SU-DHL-6 (cell line): ENCODE measurements at regions not wholly inside any gene's neighbourhood (a gene's known extent, or its start where the extent isn't known, plus 50 kb on each side); places are given as distances from the start of the nearest gene placed in this dataset.

Experiments
- EZH2phosphoT487 ChIP-seq: fragments of 200-600 bp; sonication (generic), shearing (Covaris generic); conservative IDR thresholded peaks from 2 replicates; pipeline ENCODE4 v1.6.1; 2018; ENCODE audit warnings: mild to moderate bottlenecking, antibody characterized with exemption, low read length, moderate library complexity, mixed read lengths
- TF ChIP-seq, protein P1 (sequence below): fragments of 200-600 bp; sonication (generic); IDR thresholded peaks from one replicate; pipeline ENCODE4 v1.5.1; 2017; ENCODE audit warnings: antibody characterized with exemption, mild to moderate bottlenecking, low read length, moderate library complexity; ENCODE audit not compliant: insufficient read depth, poor library complexity, severe bottlenecking

DNA sequence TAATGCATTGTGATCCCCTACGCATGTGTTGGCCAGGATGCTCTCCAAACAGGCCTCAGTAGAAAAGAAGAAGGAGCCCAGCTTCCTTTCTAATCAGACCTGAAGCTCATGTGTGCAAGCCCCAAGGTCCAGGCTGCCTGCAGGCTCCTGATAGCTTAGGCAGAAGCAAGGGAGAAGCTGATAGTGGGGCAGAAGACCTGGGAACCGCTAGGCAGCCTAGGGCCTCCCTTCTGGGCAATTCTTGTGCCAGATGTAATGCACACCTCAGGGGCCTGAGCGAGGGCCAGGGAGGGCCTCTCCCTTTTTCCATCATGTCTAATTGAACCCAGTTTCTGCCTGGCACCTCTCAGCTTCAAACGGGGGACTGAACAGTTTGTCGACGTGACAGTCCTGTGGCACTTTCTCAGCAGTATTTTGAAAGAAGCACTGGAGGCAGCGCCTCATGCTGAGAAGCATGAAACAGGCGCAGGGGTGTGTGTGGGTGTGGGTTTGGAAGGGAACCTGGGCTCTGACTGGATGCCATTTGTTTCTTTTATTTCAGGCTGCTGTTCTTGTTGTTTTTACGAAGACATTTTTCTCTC, 212.8 kb downstream of the PIK3R1 start:
- TF ChIP-seq EZH2phosphoT487 = no peak
- TF ChIP-seq, protein P1, sequence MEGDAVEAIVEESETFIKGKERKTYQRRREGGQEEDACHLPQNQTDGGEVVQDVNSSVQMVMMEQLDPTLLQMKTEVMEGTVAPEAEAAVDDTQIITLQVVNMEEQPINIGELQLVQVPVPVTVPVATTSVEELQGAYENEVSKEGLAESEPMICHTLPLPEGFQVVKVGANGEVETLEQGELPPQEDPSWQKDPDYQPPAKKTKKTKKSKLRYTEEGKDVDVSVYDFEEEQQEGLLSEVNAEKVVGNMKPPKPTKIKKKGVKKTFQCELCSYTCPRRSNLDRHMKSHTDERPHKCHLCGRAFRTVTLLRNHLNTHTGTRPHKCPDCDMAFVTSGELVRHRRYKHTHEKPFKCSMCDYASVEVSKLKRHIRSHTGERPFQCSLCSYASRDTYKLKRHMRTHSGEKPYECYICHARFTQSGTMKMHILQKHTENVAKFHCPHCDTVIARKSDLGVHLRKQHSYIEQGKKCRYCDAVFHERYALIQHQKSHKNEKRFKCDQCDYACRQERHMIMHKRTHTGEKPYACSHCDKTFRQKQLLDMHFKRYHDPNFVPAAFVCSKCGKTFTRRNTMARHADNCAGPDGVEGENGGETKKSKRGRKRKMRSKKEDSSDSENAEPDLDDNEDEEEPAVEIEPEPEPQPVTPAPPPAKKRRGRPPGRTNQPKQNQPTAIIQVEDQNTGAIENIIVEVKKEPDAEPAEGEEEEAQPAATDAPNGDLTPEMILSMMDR = no peak
